ENCODE measurements at regions not wholly inside any gene's neighbourhood (a gene's known extent, or its start where the extent isn't known, plus 50 kb on each side); places are given as distances from the start of the nearest gene placed in this dataset.

GRCh38 chr5:88544136-88544645 is 275.5 kb upstream of the TMEM161B start:
- DNase-seq = no peak
- H3K4me2 ChIP-seq (ENCODE audit: low read depth, low read length) = no peak overlapping the region
- H3K79me2 ChIP-seq (ENCODE audit: low read length) = no peaks in the 10 kb centered on the region
- H3K4me3 ChIP-seq (ENCODE audit: low read length) = no peak overlapping the region
- no peaks in the 10 kb centered on the region for H3K9me2 ChIP-seq (replicated peaks; ENCODE audit: insufficient read depth, low read length)
- H3F3A ChIP-seq (ENCODE audit: insufficient read depth, low read length) = no peaks in the 10 kb centered on the region
- H3K27me3 ChIP-seq (replicated peaks; ENCODE audit: insufficient read depth, low read length) = no peaks in the 10 kb centered on the region
- H3K4me1 ChIP-seq (ENCODE audit: low read length) = 0 out of 2 replicates have a peak, but pooled peaks cover 4% of the 10 kb centered on the region
- H3K36me3 ChIP-seq (replicated peaks; ENCODE audit: insufficient read depth, low read length) = no peaks in the 10 kb centered on the region
- no peaks in the 10 kb centered on the region for H4K20me1 ChIP-seq (ENCODE audit: insufficient read depth, low read length)
- H3K9me3 ChIP-seq (replicated peaks; ENCODE audit: insufficient read depth, low read length) = no peaks in the 10 kb centered on the region
- no peak overlapping the region for H3K9ac ChIP-seq (ENCODE audit: low read length)
- no peak overlapping the region for H3K27ac ChIP-seq (ENCODE audit: low read length)
- TF ChIP-seq CTCF (IDR thresholded peaks at IDR 0.05; ENCODE audit: low read length) (no peak), EZH2 (optimal IDR thresholded peaks at IDR 0.05; ENCODE audit: low read depth, low read length) (no peak), EZH2phosphoT487 (IDR thresholded peaks at IDR 0.05; ENCODE audit: low read length) (no peak)
- no peak overlapping the region for H2AFZ ChIP-seq (ENCODE audit: low read length)

- no peaks in the 10 kb centered on the region for H3F3A ChIP-seq (ENCODE audit: insufficient read depth, low read length)
- H3K4me1 ChIP-seq (ENCODE audit: low read length) = 0 out of 2 replicates have a peak, but pooled peaks cover 4% of the 10 kb centered on the region
Measured at GRCh38 chr5:88542786-88543185, 274.1 kb upstream of the TMEM161B start.

GRCh38 chr5:88540471-88541115 is 271.9 kb upstream of the TMEM161B start:
- H3K4me2 ChIP-seq (ENCODE audit: low read depth, low read length) = no peak overlapping the region
- no peak overlapping the region for H3K4me3 ChIP-seq (ENCODE audit: low read length)
- no peaks in the 10 kb centered on the region for H3K9me2 ChIP-seq (replicated peaks; ENCODE audit: insufficient read depth, low read length)

More at GRCh38 chr5:88542786-88543185, 274.1 kb upstream of the TMEM161B start:
- Histone ChIP-seq H3K79me2 (ENCODE audit: low read length) (no peaks in the 10 kb centered on the region), H3K9me2 (replicated peaks; ENCODE audit: insufficient read depth, low read length) (no peaks in the 10 kb centered on the region), H3K4me2 (ENCODE audit: low read depth, low read length) (no peak overlapping the region), H3K4me3 (ENCODE audit: low read length) (no peak overlapping the region), H3K27me3 (replicated peaks; ENCODE audit: insufficient read depth, low read length) (no peaks in the 10 kb centered on the region), H2AFZ (ENCODE audit: low read length) (no peak overlapping the region), H3K9me3 (replicated peaks; ENCODE audit: insufficient read depth, low read length) (no peaks in the 10 kb centered on the region), H4K20me1 (ENCODE audit: insufficient read depth, low read length) (no peaks in the 10 kb centered on the region), H3K36me3 (replicated peaks; ENCODE audit: insufficient read depth, low read length) (no peaks in the 10 kb centered on the region), H3K27ac (ENCODE audit: low read length) (no peak overlapping the region), H3K9ac (ENCODE audit: low read length) (no peak overlapping the region)
- TF ChIP-seq EZH2 (optimal IDR thresholded peaks at IDR 0.05; ENCODE audit: low read depth, low read length) = no peak
- TF ChIP-seq CTCF (IDR thresholded peaks at IDR 0.05; ENCODE audit: low read length) = no peak
- no peak for TF ChIP-seq EZH2phosphoT487 (IDR thresholded peaks at IDR 0.05; ENCODE audit: low read length)
- no peak for DNase-seq

More at GRCh38 chr5:88540471-88541115, 271.9 kb upstream of the TMEM161B start:
- H3K27ac ChIP-seq (ENCODE audit: low read length) = no peak overlapping the region
- no peaks in the 10 kb centered on the region for H4K20me1 ChIP-seq (ENCODE audit: insufficient read depth, low read length)
- no peak overlapping the region for H3K9ac ChIP-seq (ENCODE audit: low read length)
- H3K27me3 ChIP-seq (replicated peaks; ENCODE audit: insufficient read depth, low read length) = no peaks in the 10 kb centered on the region
- H3K4me1 ChIP-seq (ENCODE audit: low read length) = 0 out of 2 replicates have a peak, but pooled peaks cover 4% of the 10 kb centered on the region
- TF ChIP-seq EZH2 (optimal IDR thresholded peaks at IDR 0.05; ENCODE audit: low read depth, low read length) = no peak
- no peak for TF ChIP-seq CTCF (IDR thresholded peaks at IDR 0.05; ENCODE audit: low read length)
- TF ChIP-seq EZH2phosphoT487 (IDR thresholded peaks at IDR 0.05; ENCODE audit: low read length) = no peak
- no peaks in the 10 kb centered on the region for H3K79me2 ChIP-seq (ENCODE audit: low read length)
- no peak for DNase-seq
- H3K36me3 ChIP-seq (replicated peaks; ENCODE audit: insufficient read depth, low read length) = no peaks in the 10 kb centered on the region
- no peak overlapping the region for H2AFZ ChIP-seq (ENCODE audit: low read length)
- no peaks in the 10 kb centered on the region for H3F3A ChIP-seq (ENCODE audit: insufficient read depth, low read length)
- no peaks in the 10 kb centered on the region for H3K9me3 ChIP-seq (replicated peaks; ENCODE audit: insufficient read depth, low read length)

Measured in MM.1S (cell line).